ENCODE measurements at regions not wholly inside any gene's neighbourhood (a gene's known extent, or its start where the extent isn't known, plus 50 kb on each side); places are given as distances from the start of the nearest gene placed in this dataset.

- TF ChIP-seq, protein P1, sequence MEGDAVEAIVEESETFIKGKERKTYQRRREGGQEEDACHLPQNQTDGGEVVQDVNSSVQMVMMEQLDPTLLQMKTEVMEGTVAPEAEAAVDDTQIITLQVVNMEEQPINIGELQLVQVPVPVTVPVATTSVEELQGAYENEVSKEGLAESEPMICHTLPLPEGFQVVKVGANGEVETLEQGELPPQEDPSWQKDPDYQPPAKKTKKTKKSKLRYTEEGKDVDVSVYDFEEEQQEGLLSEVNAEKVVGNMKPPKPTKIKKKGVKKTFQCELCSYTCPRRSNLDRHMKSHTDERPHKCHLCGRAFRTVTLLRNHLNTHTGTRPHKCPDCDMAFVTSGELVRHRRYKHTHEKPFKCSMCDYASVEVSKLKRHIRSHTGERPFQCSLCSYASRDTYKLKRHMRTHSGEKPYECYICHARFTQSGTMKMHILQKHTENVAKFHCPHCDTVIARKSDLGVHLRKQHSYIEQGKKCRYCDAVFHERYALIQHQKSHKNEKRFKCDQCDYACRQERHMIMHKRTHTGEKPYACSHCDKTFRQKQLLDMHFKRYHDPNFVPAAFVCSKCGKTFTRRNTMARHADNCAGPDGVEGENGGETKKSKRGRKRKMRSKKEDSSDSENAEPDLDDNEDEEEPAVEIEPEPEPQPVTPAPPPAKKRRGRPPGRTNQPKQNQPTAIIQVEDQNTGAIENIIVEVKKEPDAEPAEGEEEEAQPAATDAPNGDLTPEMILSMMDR (IDR thresholded peaks at IDR 0.05; ENCODE audit: insufficient read depth, low read length, poor library complexity, severe bottlenecking): no peak
- TF ChIP-seq EZH2phosphoT487 (conservative IDR thresholded peaks at IDR 0.05; ENCODE audit: low read length): no peak
Observed at GRCh38 chr4:66577922-66578321, 907.6 kb upstream of the EPHA5 start.

All from SU-DHL-6 (cell line).